SU-DHL-6 (cell line): ENCODE measurements at regions not wholly inside any gene's neighbourhood (a gene's known extent, or its start where the extent isn't known, plus 50 kb on each side); places are given as distances from the start of the nearest gene placed in this dataset.

Experiments used
- H2AFZ ChIP-seq: fragments of 200-600 bp; sonication (generic); 2 replicates; pipeline ENCODE4 v1.6.1; 2014; ENCODE audit warnings: low read depth, mild to moderate bottlenecking, moderate library complexity, mixed read lengths, antibody characterized with exemption, low read length; ENCODE audit not compliant: severe bottlenecking
- H3F3A ChIP-seq: fragments of 200-600 bp; shearing (Covaris generic); 2 replicates; pipeline ENCODE4 v1.6.0; 2016; ENCODE audit warnings: antibody characterized with exemption, mild to moderate bottlenecking; ENCODE audit not compliant: insufficient read depth
- H3K27ac ChIP-seq: fragments of 200-600 bp; sonication (generic); 2 replicates; pipeline ENCODE4 v1.5.1; 2016; ENCODE audit warnings: low read depth, mild to moderate bottlenecking, low read length, moderate library complexity, mixed read lengths
- H3K27me3 ChIP-seq: fragments of 200-600 bp; sonication (generic), shearing (Covaris generic); 2 replicates; pipeline ENCODE4 v1.6.0; 2014; ENCODE audit warnings: mild to moderate bottlenecking, low read length
- H3K36me3 ChIP-seq: fragments of 200-600 bp; sonication (generic); 2 replicates; pipeline ENCODE4 v1.6.1; 2014; ENCODE audit warnings: mild to moderate bottlenecking, low read length, mixed read lengths
- H3K4me2 ChIP-seq: fragments of 300-600, 200-600 bp; shearing (Covaris generic), sonication (generic); 2 replicates; pipeline ENCODE4 v1.6.0; 2014; ENCODE audit warnings: low read length, low read depth, mild to moderate bottlenecking; ENCODE audit not compliant: poor library complexity, severe bottlenecking
- H3K4me3 ChIP-seq: fragments of 200-600 bp; sonication (generic); 2 replicates; pipeline ENCODE4 v1.5.1; 2014; ENCODE audit warnings: antibody characterized with exemption, low read length, mild to moderate bottlenecking, mixed read lengths; ENCODE audit not compliant: insufficient read depth, poor library complexity, severe bottlenecking
- H3K79me2 ChIP-seq: fragments of 200-600 bp; sonication (generic); 2 replicates; pipeline ENCODE4 v1.6.1; 2014; ENCODE audit warnings: mild to moderate bottlenecking, low read length, moderate library complexity; ENCODE audit not compliant: insufficient read depth
- H3K9ac ChIP-seq: fragments of 200-600 bp; sonication (generic); 2 replicates; pipeline ENCODE4 v1.7.0; 2014; ENCODE audit warnings: mild to moderate bottlenecking, low read length
- H3K9me2 ChIP-seq: fragments of 200-600 bp; sonication (generic); replicated peaks from 2 replicates; pipeline ENCODE4 v1.6.1; 2014; ENCODE audit warnings: low read length; ENCODE audit not compliant: insufficient read depth
- H3K9me3 ChIP-seq: fragments of 200-600 bp; sonication (generic); 2 replicates; pipeline ENCODE4 v1.6.1; 2014; ENCODE audit warnings: low read length, mixed read lengths; ENCODE audit not compliant: insufficient read depth
- H4K20me1 ChIP-seq: fragments of 200-600 bp; sonication (generic); 2 replicates; pipeline ENCODE4 v1.6.1; 2014; ENCODE audit warnings: low read depth, mild to moderate bottlenecking, antibody characterized with exemption, low read length, moderate library complexity, mixed read lengths
- EZH2phosphoT487 ChIP-seq: fragments of 200-600 bp; sonication (generic), shearing (Covaris generic); conservative IDR thresholded peaks from 2 replicates; pipeline ENCODE4 v1.6.1; 2018; ENCODE audit warnings: mild to moderate bottlenecking, antibody characterized with exemption, low read length, moderate library complexity, mixed read lengths
- TF ChIP-seq, protein P1 (sequence below): fragments of 200-600 bp; sonication (generic); IDR thresholded peaks from one replicate; pipeline ENCODE4 v1.5.1; 2017; ENCODE audit warnings: antibody characterized with exemption, mild to moderate bottlenecking, low read length, moderate library complexity; ENCODE audit not compliant: insufficient read depth, poor library complexity, severe bottlenecking

DNA sequence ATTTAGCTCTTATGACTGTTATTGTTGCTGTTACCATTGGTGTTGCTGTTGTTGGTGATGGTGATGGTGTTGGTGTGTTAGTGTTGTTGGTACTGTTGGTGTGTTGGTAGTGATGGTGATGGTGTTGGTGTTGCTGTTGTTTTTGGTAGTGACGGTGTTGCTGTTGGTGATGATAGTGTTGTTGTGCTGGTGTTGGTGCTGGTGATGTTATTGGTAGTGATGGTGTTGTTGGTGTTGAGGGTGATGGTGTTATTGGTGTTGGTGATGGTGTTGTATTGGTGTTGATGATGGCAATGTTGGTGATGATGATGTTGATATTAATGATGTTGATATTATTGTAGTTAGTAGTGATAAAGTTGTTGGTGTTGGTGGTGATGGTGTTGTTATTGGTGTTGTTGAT is 285.7 kb upstream of the FOXF1 start:
- no peaks in the 10 kb centered on the region for H3K9me2 ChIP-seq
- H3K27ac ChIP-seq, result no peak overlapping the region

DNA sequence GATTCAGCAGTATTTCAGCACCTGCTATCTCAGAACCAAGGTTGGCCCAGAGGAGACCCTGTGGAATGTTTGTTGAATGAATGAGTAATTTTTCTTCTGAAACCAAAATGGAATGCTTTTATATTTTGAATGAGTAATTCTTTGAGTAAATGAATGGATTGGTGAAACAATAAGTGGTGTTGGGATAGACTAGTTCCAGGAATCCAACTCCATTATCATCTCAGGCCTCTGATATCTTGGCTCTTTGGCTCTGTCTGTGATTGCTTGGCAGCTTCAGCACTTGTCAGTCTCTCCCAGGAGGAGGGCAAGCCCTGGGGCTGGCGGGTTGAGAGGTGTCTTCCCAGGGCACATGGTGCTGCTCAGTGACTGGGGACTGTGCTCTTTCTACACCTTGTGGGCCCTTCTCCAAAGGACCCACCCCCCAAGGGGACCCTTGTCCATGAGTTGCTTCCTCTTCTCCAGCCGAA is 284.4 kb upstream of the FOXF1 start:
- H3K27ac ChIP-seq, result no peak overlapping the region
- H3K4me3 ChIP-seq, result no peak overlapping the region
- H2AFZ ChIP-seq, result no peak overlapping the region
- H3F3A ChIP-seq, result no peaks in the 10 kb centered on the region
- H3K9ac ChIP-seq, result no peak overlapping the region
- no peaks in the 10 kb centered on the region for H3K9me3 ChIP-seq
- no peaks in the 10 kb centered on the region for H3K9me2 ChIP-seq
- H3K79me2 ChIP-seq, result no peaks in the 10 kb centered on the region
- no peaks in the 10 kb centered on the region for H4K20me1 ChIP-seq
- no peak overlapping the region for H3K4me2 ChIP-seq
- H3K27me3 ChIP-seq, result no peaks in the 10 kb centered on the region
- H3K36me3 ChIP-seq, result no peaks in the 10 kb centered on the region
- TF ChIP-seq EZH2phosphoT487, result no peak
- TF ChIP-seq, protein P1, sequence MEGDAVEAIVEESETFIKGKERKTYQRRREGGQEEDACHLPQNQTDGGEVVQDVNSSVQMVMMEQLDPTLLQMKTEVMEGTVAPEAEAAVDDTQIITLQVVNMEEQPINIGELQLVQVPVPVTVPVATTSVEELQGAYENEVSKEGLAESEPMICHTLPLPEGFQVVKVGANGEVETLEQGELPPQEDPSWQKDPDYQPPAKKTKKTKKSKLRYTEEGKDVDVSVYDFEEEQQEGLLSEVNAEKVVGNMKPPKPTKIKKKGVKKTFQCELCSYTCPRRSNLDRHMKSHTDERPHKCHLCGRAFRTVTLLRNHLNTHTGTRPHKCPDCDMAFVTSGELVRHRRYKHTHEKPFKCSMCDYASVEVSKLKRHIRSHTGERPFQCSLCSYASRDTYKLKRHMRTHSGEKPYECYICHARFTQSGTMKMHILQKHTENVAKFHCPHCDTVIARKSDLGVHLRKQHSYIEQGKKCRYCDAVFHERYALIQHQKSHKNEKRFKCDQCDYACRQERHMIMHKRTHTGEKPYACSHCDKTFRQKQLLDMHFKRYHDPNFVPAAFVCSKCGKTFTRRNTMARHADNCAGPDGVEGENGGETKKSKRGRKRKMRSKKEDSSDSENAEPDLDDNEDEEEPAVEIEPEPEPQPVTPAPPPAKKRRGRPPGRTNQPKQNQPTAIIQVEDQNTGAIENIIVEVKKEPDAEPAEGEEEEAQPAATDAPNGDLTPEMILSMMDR, result no peak

More for the DNA sequence above, 285.7 kb upstream of the FOXF1 start:
- no peak for TF ChIP-seq EZH2phosphoT487
- TF ChIP-seq, protein P1, result no peak
- Histone ChIP-seq H3K9ac (no peak overlapping the region), H3K27me3 (no peaks in the 10 kb centered on the region), H4K20me1 (no peaks in the 10 kb centered on the region), H3K4me3 (no peak overlapping the region), H2AFZ (no peak overlapping the region), H3F3A (no peaks in the 10 kb centered on the region), H3K79me2 (no peaks in the 10 kb centered on the region), H3K9me3 (no peaks in the 10 kb centered on the region), H3K4me2 (no peak overlapping the region), H3K36me3 (no peaks in the 10 kb centered on the region)

DNA sequence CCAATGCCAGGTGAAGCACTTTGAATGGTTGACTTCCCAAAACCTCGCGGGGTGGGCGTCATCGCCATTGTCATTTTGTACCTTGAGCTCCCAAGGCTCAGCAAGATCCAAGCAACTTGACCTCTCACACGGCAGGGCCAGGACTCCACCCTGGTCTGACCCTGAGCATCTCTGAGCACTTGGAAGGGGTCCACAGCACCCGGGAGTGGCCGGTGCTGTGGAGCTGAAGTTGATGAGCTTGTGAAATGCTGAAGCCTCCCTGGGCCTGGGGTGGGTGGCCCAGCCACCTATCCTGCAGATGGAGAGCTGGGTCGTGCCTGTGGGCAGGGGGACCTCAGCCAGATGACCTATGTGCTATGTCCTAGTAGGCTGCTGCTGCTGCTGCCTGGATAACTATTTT is 283.3 kb upstream of the FOXF1 start:
- no peak for TF ChIP-seq EZH2phosphoT487
- TF ChIP-seq, protein P1, result no peak
- no peaks in the 10 kb centered on the region for H3K9me2 ChIP-seq
- H3F3A ChIP-seq, result no peaks in the 10 kb centered on the region
- no peak overlapping the region for H3K4me2 ChIP-seq
- no peak overlapping the region for H3K9ac ChIP-seq
- no peak overlapping the region for H3K4me3 ChIP-seq
- no peaks in the 10 kb centered on the region for H3K79me2 ChIP-seq
- H2AFZ ChIP-seq, result no peak overlapping the region
- no peak overlapping the region for H3K27ac ChIP-seq
- no peaks in the 10 kb centered on the region for H4K20me1 ChIP-seq
- H3K9me3 ChIP-seq, result no peaks in the 10 kb centered on the region
- no peaks in the 10 kb centered on the region for H3K36me3 ChIP-seq
- H3K27me3 ChIP-seq, result no peaks in the 10 kb centered on the region
